Germinal center (tissue), 1 donor: ENCODE measurements at regions not wholly inside any gene's neighbourhood (a gene's known extent, or its start where the extent isn't known, plus 50 kb on each side); places are given as distances from the start of the nearest gene placed in this dataset.

Experiments
- DNase-seq: peaks from one replicate; pipeline ENCODE4 v3.0.0; 2012; ENCODE audit warnings: mixed read lengths, low spot score

- no peak for DNase-seq
These were observed 71.6 kb upstream of the DST start for GRCh38 chr6:56714273-56714672.

DNA sequence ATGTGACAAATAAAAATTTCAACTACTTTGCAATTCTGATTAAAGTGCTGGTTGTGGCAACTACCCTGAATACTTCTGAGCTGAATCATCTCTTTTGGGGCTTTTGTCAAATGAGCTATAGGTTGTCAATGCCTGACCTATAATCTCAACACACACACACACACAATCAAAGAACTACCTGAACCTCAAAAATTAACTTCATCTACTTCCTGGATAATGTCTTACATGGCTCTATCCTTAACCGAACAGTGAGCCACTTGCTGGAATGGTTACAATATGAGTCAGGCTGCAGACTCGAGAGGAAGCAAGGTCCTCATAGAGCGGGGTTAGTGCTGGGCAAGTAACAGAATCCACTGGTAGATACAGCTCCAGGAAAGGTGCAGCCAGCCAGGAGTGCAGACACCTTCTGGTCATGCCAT, 70.6 kb upstream of the DST start:
- DNase-seq = no peak

DNA sequence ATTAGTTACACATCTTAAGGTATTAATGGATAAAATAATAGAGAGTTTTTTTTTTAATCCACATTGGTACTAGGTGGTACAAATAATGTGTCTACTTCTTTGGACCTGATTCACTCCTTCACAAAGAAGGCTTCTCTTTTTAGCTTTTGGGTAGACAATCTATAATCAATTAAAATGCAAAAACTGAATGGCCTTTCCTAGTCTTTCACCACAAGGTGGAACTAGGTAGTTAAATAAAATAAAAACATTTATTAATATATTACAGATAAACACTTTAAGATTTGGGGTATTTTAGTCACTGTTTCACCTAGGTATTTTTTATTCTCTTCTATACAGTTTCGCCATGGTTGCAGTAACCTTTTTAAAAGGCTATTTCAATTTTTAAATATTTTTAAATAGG, 68.3 kb upstream of the DST start:
- DNase-seq = no peak

DNA sequence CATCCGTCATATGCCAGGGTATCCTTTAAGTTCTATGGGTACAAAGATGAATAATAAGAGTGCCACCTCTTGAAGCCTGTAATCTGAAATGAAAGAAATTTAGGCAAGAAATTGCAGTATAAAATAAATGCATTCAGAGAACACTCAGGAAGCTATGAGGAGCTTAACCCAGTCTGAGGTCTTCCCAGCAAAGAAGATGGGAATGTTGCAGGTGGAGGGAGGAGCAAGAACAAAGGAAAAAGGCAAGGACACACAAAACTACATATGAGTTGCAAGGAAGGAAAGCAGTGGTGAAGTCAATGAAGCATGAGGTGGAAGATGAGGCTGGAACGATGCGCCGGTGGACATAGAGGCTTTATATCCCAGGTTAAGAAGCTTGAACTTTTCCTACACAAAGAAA, 67.0 kb upstream of the DST start:
- DNase-seq = no peak

DNA sequence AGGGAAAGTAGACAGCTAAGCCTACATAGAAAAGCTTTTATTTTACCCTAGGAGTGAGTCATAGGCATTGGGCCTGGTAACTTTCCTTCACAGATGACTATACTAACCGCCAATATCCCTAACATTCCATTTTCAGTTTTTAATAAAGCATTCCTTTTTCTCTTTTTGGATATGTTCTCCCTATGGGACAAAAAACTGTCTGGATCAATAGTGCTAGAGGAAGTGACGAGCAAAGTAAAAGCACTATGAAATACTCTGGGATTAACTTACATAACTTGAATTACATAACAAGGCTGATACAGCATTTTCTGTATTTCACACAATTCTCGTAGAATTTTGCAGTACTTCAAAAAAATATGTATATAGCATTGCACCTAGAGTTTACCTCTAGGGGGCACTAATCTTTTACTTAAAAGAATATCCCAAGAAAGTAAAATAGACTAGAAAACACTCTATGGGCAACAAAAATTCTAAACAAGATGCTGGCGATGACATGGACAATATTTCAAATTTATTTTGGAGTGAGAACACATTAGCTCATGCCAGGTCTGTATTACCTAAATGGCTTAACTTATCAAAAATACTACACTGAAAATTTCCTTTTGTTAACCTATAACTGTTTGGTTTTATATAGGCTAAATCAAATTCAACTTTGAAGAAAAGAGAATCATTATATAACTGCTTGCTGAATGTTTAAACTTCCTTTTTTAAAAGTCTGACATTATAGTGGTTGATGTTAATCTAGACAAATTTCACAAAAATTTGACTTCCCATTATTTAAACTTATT, 66.3 kb upstream of the DST start:
- DNase-seq = peak; percentile 8

DNA sequence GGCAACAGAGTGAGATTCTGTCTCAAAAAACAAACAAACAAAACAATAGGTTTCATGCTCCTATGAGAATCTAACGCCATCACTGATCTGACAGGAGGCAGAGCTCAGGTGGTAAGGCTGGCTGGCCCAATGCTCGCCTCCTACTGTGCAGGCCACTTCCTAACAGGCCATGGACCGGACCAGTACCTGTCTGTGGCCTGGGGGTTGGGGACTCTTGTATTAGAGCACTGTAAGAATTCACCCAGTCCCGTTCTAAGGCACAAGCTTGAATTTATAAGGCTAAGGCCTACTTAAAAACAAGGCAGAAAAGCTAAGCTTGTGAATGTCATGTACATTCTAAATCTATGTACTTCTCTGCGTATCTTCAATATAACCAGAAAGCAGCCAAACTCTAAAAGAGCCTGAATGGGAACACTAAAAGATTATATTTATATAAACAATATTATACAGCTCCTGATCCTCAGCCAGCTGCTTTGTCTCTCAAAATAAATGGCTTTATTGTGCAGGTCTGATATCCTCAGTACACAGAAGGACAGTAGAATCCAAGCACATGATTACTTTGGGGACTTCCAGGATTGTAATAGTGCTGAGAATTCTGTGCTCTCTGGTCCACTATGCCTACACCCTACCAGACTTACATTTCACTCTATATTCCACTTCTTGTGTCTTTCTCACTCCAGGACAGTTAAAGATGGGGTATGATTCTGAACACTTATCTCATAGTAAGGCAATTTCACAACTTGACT, 64.5 kb upstream of the DST start:
- DNase-seq = no peak

DNA sequence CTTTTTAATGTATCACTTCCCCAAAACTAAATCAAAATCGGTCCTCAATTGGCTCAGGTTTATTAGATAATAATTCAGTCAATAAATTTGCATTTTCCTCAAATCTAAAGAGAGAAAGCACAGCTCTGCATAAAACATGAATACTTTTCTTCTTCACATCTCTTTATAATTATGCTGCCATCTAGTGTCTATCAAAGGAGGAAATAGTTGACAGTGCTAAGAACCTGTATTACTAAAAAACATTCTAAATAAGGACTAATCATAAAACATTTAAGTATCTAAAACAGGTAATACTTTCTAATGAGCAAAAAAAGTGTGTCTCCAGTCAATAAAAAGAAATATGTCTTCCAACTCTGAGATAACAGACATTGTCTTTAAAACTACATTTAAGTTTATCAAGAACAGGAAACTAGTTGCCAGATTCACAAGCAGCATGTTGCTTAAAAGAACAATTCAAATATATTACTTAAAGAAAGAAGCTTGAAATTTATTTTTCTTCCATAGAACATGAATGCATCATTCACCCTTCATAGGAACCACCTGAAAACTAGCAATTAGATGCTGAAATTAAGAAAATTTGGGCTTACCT, 56.5 kb upstream of the DST start:
- peak; percentile 4 for DNase-seq

- no peak for DNase-seq
These were observed 53.0 kb upstream of the DST start for GRCh38 chr6:56695702-56696101.

DNA sequence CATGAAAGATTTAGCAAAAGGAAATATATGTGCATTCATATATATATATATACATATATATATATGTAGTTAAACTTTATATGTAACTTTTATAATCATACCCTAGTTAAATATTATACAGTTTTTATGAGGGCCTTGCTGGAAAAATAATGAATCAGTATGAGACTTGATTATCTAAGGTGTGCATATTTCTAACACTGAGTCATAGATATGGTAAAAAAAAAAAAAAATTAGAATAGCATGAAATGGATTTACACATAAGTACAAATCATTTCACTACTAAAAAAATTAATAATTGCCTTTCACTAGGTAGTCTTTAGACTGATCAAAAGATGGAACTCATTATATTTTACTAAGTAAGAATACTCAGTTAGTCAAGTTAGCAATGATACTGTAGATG, 51.3 kb upstream of the DST start:
- DNase-seq = no peak

- DNase-seq = no peak
These were observed 50.5 kb upstream of the DST start for GRCh38 chr6:56693246-56693607.

DNA sequence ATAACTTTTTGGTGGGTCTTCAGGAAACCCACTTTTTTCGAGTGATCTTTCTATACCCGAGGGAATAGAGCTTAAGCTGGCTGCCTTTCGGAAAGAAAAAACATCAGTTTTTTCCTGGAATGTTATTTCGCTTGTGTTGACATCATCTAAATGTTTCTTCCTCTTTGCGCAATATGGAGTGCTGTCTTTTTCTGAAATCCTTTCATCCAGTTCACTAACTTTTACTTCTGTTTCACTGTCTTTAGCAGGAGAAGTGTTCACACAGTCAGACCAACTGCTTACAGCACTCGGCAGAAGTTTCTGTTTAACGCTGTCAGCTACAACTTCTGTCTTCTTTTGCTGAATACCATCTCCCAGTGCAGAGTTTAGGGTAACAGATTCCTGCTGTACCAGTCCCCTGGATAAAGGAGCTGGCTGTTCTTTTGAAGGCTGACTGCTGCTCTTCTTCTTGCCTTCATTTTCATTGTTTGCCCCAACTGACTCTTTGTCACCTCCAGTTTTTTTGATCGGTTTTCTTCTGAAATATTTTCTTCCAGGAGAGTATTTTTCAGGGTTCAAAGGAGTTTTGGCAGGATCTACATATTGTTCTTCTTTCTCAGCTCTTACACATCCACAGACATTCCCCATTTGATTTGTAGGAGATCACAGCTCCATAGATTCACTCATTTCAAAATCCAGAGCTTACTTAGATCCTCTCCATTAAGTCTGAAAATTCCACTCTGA, 50.0 kb upstream of the DST start:
- no peak for DNase-seq
